ENCODE measurements at regions not wholly inside any gene's neighbourhood (a gene's known extent, or its start where the extent isn't known, plus 50 kb on each side); places are given as distances from the start of the nearest gene placed in this dataset.

DNA sequence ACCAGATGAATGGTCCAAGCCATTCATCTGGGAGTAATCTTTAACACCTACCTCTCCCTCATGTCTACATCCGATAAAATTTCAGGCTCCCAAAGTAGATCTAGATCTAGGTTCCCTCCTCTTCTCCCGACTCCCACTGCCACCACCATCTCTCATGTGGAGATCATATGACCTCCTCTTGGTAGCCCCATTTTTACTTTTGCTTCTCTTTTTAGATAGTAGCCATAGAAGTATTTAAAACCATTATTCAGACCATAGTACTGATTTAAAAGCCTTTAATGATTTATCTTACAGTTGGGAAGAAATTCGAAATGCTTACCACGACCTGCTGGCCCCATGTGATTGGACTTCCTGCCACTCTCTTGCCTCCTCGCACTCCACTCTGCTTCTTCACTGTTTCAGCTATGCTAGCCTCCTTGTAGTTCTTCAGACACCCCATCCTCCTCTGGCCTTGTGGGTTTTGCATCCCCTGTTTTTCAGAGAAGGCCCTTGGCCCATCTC is 98.5 kb downstream of the RASSF10 start:
- TF ChIP-seq, protein P1, sequence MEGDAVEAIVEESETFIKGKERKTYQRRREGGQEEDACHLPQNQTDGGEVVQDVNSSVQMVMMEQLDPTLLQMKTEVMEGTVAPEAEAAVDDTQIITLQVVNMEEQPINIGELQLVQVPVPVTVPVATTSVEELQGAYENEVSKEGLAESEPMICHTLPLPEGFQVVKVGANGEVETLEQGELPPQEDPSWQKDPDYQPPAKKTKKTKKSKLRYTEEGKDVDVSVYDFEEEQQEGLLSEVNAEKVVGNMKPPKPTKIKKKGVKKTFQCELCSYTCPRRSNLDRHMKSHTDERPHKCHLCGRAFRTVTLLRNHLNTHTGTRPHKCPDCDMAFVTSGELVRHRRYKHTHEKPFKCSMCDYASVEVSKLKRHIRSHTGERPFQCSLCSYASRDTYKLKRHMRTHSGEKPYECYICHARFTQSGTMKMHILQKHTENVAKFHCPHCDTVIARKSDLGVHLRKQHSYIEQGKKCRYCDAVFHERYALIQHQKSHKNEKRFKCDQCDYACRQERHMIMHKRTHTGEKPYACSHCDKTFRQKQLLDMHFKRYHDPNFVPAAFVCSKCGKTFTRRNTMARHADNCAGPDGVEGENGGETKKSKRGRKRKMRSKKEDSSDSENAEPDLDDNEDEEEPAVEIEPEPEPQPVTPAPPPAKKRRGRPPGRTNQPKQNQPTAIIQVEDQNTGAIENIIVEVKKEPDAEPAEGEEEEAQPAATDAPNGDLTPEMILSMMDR (IDR thresholded peaks at IDR 0.05; ENCODE audit: low read length), result no peak
- TF ChIP-seq EZH2 (IDR thresholded peaks at IDR 0.05; ENCODE audit: borderline replicate concordance, low read length), result no peak

Data from OCI-LY1 (cell line).